Gastroesophageal sphincter (tissue), 4 donors: ENCODE measurements at regions not wholly inside any gene's neighbourhood (a gene's known extent, or its start where the extent isn't known, plus 50 kb on each side); places are given as distances from the start of the nearest gene placed in this dataset.

Source experiments
- ATAC-seq: fragments of 150-250 bp; one replicate; pipeline ENCODE4 v1.9.1; 2016; ENCODE audit warnings: mild to moderate bottlenecking, moderate library complexity
- H3K27ac ChIP-seq, 4 donors: fragments of 200-600 bp; sonication (generic) in 3 of 4; 1 replicate in 3 of 4; 2 replicates in 1 of 4; pipeline ENCODE4 v1.5.1; 2016 to 2019
- H3K27me3 ChIP-seq: fragments of 200-600 bp; sonication (generic); one replicate; pipeline ENCODE4 v1.5.1; 2019
- H3K36me3 ChIP-seq, 2 donors: fragments of 200-600 bp; sonication (generic); one replicate each; pipeline ENCODE4 v1.5.1; 2019; ENCODE audit warnings: control low read depth in 1 of 2
- H3K4me1 ChIP-seq, 3 donors: fragments of 200-600 bp; sonication (generic); 1 replicate in 2 of 3; 2 replicates in 1 of 3; pipeline ENCODE4 v1.5.1; 2016 to 2019; ENCODE audit warnings: control low read depth in 2 of 3
- H3K4me3 ChIP-seq, 2 donors: fragments of 200-600 bp; sonication (generic); one replicate each; pipeline ENCODE4 v1.5.1; 2019; ENCODE audit warnings: mild to moderate bottlenecking in 1 of 2, moderate library complexity in 1 of 2
- H3K9me3 ChIP-seq, 3 donors: fragments of 200-600 bp; sonication (generic); one replicate each; pipeline ENCODE4 v1.5.1; 2017 to 2019; ENCODE audit warnings: control low read depth in 2 of 3
- CTCF ChIP-seq, 4 experiments: fragments of 200-600 bp in 2 of 4; fragments of 450-650 bp in 2 of 4; sonication (generic) in 1 of 4; IDR thresholded peaks; one replicate each; pipeline ENCODE4 v1.5.1; 2017 to 2019; ENCODE audit warnings: antibody characterized with exemption in 4 of 4, mild to moderate bottlenecking in 2 of 4, moderate library complexity in 2 of 4
- EP300 ChIP-seq: sonication (generic); formaldehyde crosslinking; IDR thresholded peaks from one replicate; pipeline ENCODE4 v1.6.1; 2017; ENCODE audit warnings: antibody characterized with exemption, mild to moderate bottlenecking
- POLR2A ChIP-seq, 2 donors: fragments of 450-650 bp; IDR thresholded peaks; one replicate each; pipeline ENCODE4 v1.6.1; 2017; ENCODE audit warnings: antibody characterized with exemption in 2 of 2, mild to moderate bottlenecking in 2 of 2, moderate library complexity in 1 of 2
- POLR2AphosphoS5 ChIP-seq: sonication (generic); formaldehyde crosslinking; IDR thresholded peaks from one replicate; pipeline ENCODE4 v1.6.1; 2017; ENCODE audit warnings: antibody characterized with exemption
- WGBS, 2 donors: methylation state at CpG; one replicate each; pipeline ENCODE4 v1.1.5; 2018; ENCODE audit warnings: low coverage in 1 of 2; 5-methylcytosine and 5-hydroxymethylcytosine counted together

GRCh38 chr16:87198881-87199280 lies 118.3 kb downstream of the C16orf95 start:
- Histone ChIP-seq H3K4me1 (peaks cover 0 to 6% (median 0%) of the 10 kb centered on the region in 3 donors), H3K27ac (no peak overlapping the region), H3K4me3 (no peak overlapping the region), H3K9me3 (no peaks in the 10 kb centered on the region), H3K36me3 (no peaks in the 10 kb centered on the region), H3K27me3 (peaks cover 41% of the 10 kb centered on the region)
- whole genome bisulfite sequencing, 2 donors = 88% methylated on average over 3 of the region's 8 CpGs; no CpG with 5 or more reads in 1 of the 2 donors
- no peak for ATAC-seq
- no peak for TF ChIP-seq POLR2A (IDR thresholded peaks at IDR 0.05)

- TF ChIP-seq POLR2AphosphoS5 = no peak
- TF ChIP-seq EP300 = no peak
- TF ChIP-seq POLR2A (IDR thresholded peaks at IDR 0.05) = no peak
- TF ChIP-seq CTCF (IDR thresholded peaks at IDR 0.05) = no peak
- WGBS, 2 donors = 90 to 94% methylated on average over 3 of the region's 3 CpGs
- no peak overlapping the region for H3K27ac ChIP-seq
- ATAC-seq = no peak
- no peak overlapping the region for H3K4me3 ChIP-seq
- H3K27me3 ChIP-seq = peaks cover 41% of the 10 kb centered on the region
- H3K9me3 ChIP-seq = no peaks in the 10 kb centered on the region
- no peaks in the 10 kb centered on the region for H3K36me3 ChIP-seq
- H3K4me1 ChIP-seq = peaks cover 0 to 6% (median 0%) of the 10 kb centered on the region in 3 donors
Measured at GRCh38 chr16:87199379-87199778, 117.8 kb downstream of the C16orf95 start.

GRCh38 chr16:87199901-87200300 lies 117.3 kb downstream of the C16orf95 start:
- Histone ChIP-seq H3K27me3 (peaks cover 41% of the 10 kb centered on the region), H3K4me1 (peaks cover 0 to 6% (median 0%) of the 10 kb centered on the region in 3 donors), H3K9me3 (no peaks in the 10 kb centered on the region), H3K36me3 (no peaks in the 10 kb centered on the region), H3K27ac (no peak overlapping the region), H3K4me3 (no peak overlapping the region)
- ATAC-seq = no peak
- WGBS, 2 donors = 100% methylated on average over 2 of the region's 7 CpGs; no CpG with 5 or more reads in 1 of the 2 donors
- no peak for TF ChIP-seq CTCF (IDR thresholded peaks at IDR 0.05)
- TF ChIP-seq EP300 = no peak
- no peak for TF ChIP-seq POLR2A (IDR thresholded peaks at IDR 0.05)
- TF ChIP-seq POLR2AphosphoS5 = no peak

GRCh38 chr16:87200637-87201036 lies 116.6 kb downstream of the C16orf95 start:
- no peaks in the 10 kb centered on the region for H3K9me3 ChIP-seq
- peaks cover 41% of the 10 kb centered on the region for H3K27me3 ChIP-seq
- peak overlapping the region in 1 of 4 donors; percentile 42 for H3K27ac ChIP-seq
- no peak overlapping the region for H3K4me3 ChIP-seq
- H3K36me3 ChIP-seq = no peaks in the 10 kb centered on the region
- ATAC-seq = peak; percentile 6
- TF ChIP-seq POLR2A (IDR thresholded peaks at IDR 0.05) = no peak
- TF ChIP-seq EP300 = no peak
- TF ChIP-seq POLR2AphosphoS5 = no peak
- TF ChIP-seq CTCF (IDR thresholded peaks at IDR 0.05) = no peak
- 51 to 58% methylated on average over 3 of the region's 3 CpGs for WGBS, 2 donors
- H3K4me1 ChIP-seq = peaks cover 0 to 6% (median 0%) of the 10 kb centered on the region in 3 donors

- Histone ChIP-seq H3K9me3 (no peaks in the 10 kb centered on the region), H3K36me3 (no peaks in the 10 kb centered on the region), H3K27ac (peak overlapping the region in 1 of 4 donors; percentile 42), H3K4me3 (no peak overlapping the region), H3K4me1 (peaks cover 0 to 6% (median 0%) of the 10 kb centered on the region in 3 donors), H3K27me3 (peaks cover 41% of the 10 kb centered on the region)
- ATAC-seq = peak; percentile 87
- TF ChIP-seq CTCF (IDR thresholded peaks at IDR 0.05) (no peak), EP300 (no peak), POLR2A (IDR thresholded peaks at IDR 0.05) (no peak), POLR2AphosphoS5 (no peak)
- WGBS, 2 donors = 23 to 39% methylated on average over 4 to 5 of the region's 5 CpGs
Measured at GRCh38 chr16:87201052-87201451, 116.1 kb downstream of the C16orf95 start.
